AG08395 (cell line): ENCODE measurements at regions not wholly inside any gene's neighbourhood (a gene's known extent, or its start where the extent isn't known, plus 50 kb on each side); places are given as distances from the start of the nearest gene placed in this dataset.

Source experiments
- DNase-seq: peaks from one replicate; pipeline ENCODE4 v3.0.0; 2012; ENCODE audit warnings: mixed read lengths, low spot score

DNA sequence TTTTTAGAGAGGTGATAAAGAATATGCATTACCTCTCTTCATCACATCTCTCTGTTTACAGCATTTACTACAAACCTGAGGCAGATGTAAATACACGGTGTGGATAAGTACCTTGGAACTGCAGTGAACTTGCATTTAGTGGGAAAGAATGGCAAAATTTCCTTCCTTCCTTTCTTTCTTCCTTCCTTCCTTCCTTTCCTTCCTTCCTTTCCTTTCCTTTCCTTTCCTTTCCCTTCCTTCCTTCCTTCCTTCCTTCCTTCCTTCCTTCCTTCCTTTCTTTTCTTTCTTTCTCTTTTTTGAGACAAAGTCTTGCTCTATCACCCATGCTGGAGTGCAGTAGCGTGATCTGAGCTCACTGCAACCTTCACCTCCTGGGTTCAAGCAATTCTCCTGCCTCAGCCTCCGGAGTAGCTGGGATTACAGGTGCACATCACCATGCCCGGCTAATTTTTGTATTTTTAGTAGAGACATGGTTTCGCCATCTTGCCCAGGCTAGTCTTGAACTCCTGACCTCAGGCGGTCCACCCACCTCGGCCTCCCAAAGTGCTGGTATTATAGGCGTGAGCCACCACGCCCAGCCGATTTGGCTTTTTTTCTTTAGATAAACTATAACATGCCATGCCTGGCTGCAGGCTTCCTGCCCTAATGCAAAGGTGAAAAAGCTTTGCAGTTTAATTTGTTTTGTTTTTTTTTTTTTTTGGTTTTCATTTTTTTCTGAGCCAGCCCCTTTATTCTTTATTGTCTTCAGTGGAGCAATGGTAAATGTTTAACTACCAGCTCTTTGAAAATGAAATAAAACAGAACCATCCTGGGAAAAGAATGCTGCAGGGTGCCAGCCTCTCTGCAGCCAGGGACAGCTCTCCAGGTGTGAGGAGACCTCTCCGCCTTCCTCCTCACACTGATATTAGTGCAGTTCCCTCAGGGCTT lies 64.2 kb upstream of the NEDD9 start:
- DNase-seq = no peak

DNA sequence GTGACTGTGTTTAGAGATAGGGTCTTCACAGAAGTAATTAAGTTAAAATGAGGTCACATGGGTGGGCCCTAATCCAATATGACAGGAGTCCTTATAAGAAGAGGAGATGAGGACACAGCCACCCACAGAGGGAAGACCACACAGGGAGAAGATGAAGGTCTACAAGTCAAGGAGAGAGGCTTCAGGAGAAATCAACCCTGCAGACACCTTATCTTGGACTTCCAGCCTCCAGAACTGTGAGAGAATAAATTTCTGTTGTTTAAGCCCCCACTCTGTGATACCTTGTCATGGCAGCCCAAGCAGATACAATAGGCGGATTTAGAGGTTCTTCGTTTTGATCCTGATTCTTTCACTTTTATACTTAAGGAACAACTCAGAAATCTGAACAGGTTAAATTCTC lies 63.5 kb upstream of the NEDD9 start:
- no peak for DNase-seq

- no peak for DNase-seq
Observed at GRCh38 chr6:11294228-11294627, 61.8 kb upstream of the NEDD9 start.

- DNase-seq = no peak
Observed at GRCh38 chr6:11292594-11293236, 60.2 kb upstream of the NEDD9 start.

DNA sequence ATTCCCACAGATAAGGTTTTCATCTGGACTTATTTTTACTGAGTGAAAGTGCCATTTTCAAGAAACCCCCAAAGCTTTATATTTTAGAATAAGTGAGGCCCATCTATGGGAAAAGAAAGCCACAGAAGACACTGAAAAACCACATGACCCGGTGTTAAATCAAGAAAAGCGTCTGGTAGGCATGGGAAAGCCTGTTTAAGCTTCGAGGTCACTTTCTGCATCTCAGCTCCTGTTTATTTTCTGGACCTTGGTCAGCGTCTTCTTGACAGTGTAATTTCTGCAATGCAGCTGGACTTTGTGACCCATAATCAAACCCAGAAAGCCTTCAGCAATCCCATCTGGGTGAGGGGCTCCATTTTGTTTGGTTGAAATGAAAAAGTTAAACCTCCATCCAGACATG lies 59.6 kb upstream of the NEDD9 start:
- no peak for DNase-seq

- DNase-seq = no peak
Observed at GRCh38 chr6:11291582-11291981, 59.1 kb upstream of the NEDD9 start.

GRCh38 chr6:11290027-11290426 lies 57.6 kb upstream of the NEDD9 start:
- no peak for DNase-seq

DNA sequence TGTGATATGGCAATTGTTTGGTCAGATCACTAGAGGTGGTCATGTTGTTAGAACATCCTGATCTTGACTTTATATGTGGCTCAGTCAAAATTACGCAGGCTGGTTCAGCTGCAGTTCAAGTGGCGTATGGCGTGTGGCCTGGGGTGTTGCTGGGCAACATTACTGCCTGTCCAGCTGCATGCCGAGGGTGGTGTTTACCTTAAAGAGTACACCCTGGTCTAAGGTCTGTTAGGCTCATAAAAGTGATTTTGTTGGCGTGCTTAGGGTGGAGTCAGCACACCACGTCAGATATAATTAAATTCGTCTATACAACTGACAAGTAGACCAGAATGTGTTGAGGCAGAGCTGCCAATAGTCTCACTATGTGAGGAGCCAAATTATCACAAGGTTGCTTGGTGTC lies 55.6 kb upstream of the NEDD9 start:
- no peak for DNase-seq

DNA sequence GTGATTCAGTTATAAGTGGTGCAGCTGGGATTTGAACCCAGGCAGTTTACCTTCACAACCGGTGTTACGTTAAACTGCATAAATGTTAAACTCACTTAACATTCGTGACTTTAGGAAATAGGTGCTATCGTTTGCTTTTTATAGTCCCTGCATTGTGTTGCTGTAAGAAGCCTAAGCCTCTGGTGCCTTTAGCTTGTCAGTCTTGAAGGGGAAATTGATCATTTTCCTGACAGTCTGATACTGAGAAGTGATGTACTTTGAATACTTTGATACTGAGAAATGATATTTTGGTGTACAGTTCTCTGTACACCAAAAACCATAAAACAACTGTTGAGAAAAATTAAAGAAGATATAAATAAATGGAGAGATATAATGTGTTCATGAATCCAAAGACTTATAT lies 52.5 kb upstream of the NEDD9 start:
- no peak for DNase-seq

- DNase-seq = no peak
Observed at GRCh38 chr6:11283629-11284028, 51.2 kb upstream of the NEDD9 start.

GRCh38 chr6:11282875-11283274 lies 50.4 kb upstream of the NEDD9 start:
- no peak for DNase-seq
